ENCODE measurements at regions not wholly inside any gene's neighbourhood (a gene's known extent, or its start where the extent isn't known, plus 50 kb on each side); places are given as distances from the start of the nearest gene placed in this dataset.

GRCh38 chr6:11961923-11962322 lies 50.2 kb upstream of the HIVEP1 start:
- Histone ChIP-seq H3K4me1 (no peaks in the 10 kb centered on the region), H3K9me3 (no peaks in the 10 kb centered on the region), H3K27ac (no peak overlapping the region), H3K36me3 (no peaks in the 10 kb centered on the region), H3K4me3 (no peak overlapping the region), H3K27me3 (no peaks in the 10 kb centered on the region)
- TF ChIP-seq CTCF (IDR thresholded peaks at IDR 0.05): no peak
- no peak for TF ChIP-seq POLR2AphosphoS5 (IDR thresholded peaks at IDR 0.05)
- TF ChIP-seq POLR2A (IDR thresholded peaks at IDR 0.05): no peak
- no peak for TF ChIP-seq EP300 (IDR thresholded peaks at IDR 0.05)
- no peak for ATAC-seq
- WGBS, 2 donors (ENCODE audit: low coverage in 1 of 2): 94% methylated on average over 3 of the region's 4 CpGs; no CpG with 5 or more reads in 1 of the 2 donors

DNA sequence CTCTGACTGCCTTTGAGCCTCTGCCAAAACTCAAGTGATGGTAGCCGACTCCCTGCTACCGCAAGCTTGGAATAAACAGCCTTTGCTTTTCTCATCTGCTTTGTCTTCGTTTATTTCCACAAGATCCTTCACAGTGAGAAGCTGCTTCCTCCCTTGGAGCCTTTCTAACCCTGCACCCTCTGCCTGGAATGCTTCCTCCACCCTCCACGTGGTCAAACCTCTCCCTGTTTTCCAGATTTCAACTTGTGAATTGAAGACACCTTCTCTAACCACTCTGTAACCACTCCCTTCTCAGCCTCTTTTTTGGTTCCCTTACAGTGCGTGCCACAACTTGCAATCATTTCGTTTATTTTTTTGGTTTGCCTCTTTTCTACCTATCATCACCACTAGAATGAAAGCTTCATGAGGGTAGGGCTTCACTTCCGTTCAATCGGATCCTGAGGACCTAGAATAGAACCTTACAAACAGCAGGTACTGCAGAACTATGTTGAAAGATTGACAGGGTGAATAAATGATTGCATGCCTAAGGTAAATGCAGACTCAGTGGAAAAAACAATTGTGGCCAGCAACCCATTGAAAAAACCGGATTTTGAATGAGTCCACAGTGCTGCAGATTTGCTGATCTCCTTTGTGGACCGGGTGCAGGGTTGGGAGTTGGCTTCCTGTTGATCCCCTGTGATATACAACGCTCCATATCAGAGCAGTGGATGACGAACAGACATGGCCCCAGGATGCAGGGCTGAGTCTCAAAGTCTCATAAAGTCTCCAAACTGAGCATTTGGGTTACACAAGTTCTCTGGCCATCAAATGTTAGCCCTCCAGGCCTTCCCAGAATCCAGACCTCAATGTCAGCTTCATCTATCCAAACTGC lies 51.0 kb upstream of the HIVEP1 start:
- Histone ChIP-seq H3K4me3 (no peak overlapping the region), H3K9me3 (no peaks in the 10 kb centered on the region), H3K36me3 (no peaks in the 10 kb centered on the region), H3K27ac (no peak overlapping the region), H3K4me1 (no peaks in the 10 kb centered on the region), H3K27me3 (no peaks in the 10 kb centered on the region)
- TF ChIP-seq POLR2AphosphoS5 (IDR thresholded peaks at IDR 0.05): no peak
- no peak for TF ChIP-seq EP300 (IDR thresholded peaks at IDR 0.05)
- TF ChIP-seq POLR2A (IDR thresholded peaks at IDR 0.05): no peak
- TF ChIP-seq CTCF (IDR thresholded peaks at IDR 0.05): no peak
- no peak for ATAC-seq
- 52 to 61% methylated on average over 8 to 10 of the region's 12 CpGs for WGBS, 2 donors (ENCODE audit: low coverage in 1 of 2)

DNA sequence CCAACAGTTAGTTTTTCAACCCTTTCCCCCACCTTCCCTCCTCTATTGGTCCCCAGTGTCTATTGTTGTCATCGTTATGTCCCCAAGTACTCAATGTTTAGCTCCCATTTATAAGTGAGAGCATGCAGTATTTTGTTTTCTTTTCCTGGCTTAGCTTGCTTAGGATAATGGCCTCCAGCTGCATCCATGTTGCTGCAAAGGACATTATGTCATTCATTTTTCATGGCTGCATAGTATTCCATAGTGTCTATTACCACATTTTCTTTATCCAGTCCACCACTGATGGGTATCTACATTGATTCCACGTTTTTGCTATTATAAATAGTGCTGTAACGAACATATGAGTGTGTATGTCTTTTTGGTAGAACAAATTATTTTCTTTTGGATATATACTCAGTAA lies 55.3 kb upstream of the HIVEP1 start:
- H3K4me1 ChIP-seq: no peaks in the 10 kb centered on the region
- no peaks in the 10 kb centered on the region for H3K9me3 ChIP-seq
- no peak for ATAC-seq
- no peak for TF ChIP-seq CTCF (IDR thresholded peaks at IDR 0.05)
- H3K27me3 ChIP-seq: no peaks in the 10 kb centered on the region
- H3K27ac ChIP-seq: no peak overlapping the region
- no peaks in the 10 kb centered on the region for H3K36me3 ChIP-seq
- WGBS, 2 donors (ENCODE audit: low coverage in 1 of 2): 49 to 75% methylated on average over 2 to 3 of the region's 3 CpGs
- no peak overlapping the region for H3K4me3 ChIP-seq

DNA sequence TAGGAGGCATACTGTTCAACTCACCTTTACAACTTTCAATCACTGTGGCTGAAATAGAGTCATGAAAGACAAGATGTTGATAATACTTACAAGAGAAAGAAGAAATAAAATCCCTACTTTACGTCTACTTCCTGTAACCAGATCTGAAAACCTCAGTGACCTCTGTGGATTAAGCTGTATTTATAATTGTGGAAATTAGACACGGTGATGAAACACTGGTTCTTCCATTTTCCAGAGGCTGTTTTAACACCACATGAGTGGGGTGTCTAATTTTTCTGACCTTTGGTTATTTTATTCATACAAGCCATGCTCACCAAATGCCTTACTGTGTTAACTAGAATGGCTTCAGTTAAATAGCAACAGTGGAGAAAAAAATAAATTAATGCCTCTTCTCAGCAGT lies 58.5 kb upstream of the HIVEP1 start:
- no peak overlapping the region for H3K4me3 ChIP-seq
- no peaks in the 10 kb centered on the region for H3K27me3 ChIP-seq
- no peaks in the 10 kb centered on the region for H3K36me3 ChIP-seq
- H3K27ac ChIP-seq: no peak overlapping the region
- no peak for TF ChIP-seq EP300 (IDR thresholded peaks at IDR 0.05)
- no peak for TF ChIP-seq CTCF (IDR thresholded peaks at IDR 0.05)
- no peak for TF ChIP-seq POLR2A (IDR thresholded peaks at IDR 0.05)
- no peak for TF ChIP-seq POLR2AphosphoS5 (IDR thresholded peaks at IDR 0.05)
- 76 to 83% methylated on average over 2 of the region's 2 CpGs for WGBS, 2 donors (ENCODE audit: low coverage in 1 of 2)
- no peaks in the 10 kb centered on the region for H3K9me3 ChIP-seq
- ATAC-seq: no peak
- no peaks in the 10 kb centered on the region for H3K4me1 ChIP-seq

- no peaks in the 10 kb centered on the region for H3K27me3 ChIP-seq
- H3K4me1 ChIP-seq: no peaks in the 10 kb centered on the region
- 47 to 62% methylated on average over 2 of the region's 2 CpGs for WGBS, 2 donors (ENCODE audit: low coverage in 1 of 2)
- H3K27ac ChIP-seq: no peak overlapping the region
- TF ChIP-seq POLR2A (IDR thresholded peaks at IDR 0.05): no peak
- H3K4me3 ChIP-seq: no peak overlapping the region
- ATAC-seq: no peak
- H3K36me3 ChIP-seq: no peaks in the 10 kb centered on the region
- H3K9me3 ChIP-seq: no peaks in the 10 kb centered on the region
Observed at GRCh38 chr6:11952316-11952715, 59.8 kb upstream of the HIVEP1 start.
